ENCODE measurements at regions not wholly inside any gene's neighbourhood (a gene's known extent, or its start where the extent isn't known, plus 50 kb on each side); places are given as distances from the start of the nearest gene placed in this dataset.

DNA sequence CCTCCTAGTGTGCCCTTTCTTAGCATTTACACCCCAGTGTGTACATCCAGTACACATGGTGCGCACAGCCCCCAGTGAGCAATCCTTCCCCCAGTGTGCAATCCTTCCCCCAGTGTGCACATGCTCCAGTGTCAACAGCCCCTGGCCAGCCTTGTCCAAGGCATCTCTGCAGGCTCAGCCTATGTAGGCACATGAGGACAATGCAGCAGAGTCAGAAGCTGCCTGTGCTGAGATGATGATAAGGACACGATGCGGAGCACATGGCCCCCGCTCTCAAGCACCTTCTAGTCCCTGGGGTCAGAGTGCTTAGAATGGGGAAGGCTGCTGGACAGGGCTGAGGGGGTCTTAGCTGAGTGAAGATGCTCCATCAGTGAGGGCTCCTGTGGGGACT is 69.8 kb downstream of the GADD45G start:
- no peaks in the 10 kb centered on the region for H3K4me1 ChIP-seq (ENCODE audit: insufficient read depth, low read length)
- no peaks in the 10 kb centered on the region for H3K36me3 ChIP-seq (ENCODE audit: insufficient read depth, low read length)
- no peaks in the 10 kb centered on the region for H3K27me3 ChIP-seq (ENCODE audit: control insufficient read depth in 1 of 2, insufficient read depth in 2 of 2, low read length in 2 of 2)
- ATAC-seq (ENCODE audit: poor library complexity) (no peak), DNase-seq (no peak)
- TF ChIP-seq, protein P1, sequence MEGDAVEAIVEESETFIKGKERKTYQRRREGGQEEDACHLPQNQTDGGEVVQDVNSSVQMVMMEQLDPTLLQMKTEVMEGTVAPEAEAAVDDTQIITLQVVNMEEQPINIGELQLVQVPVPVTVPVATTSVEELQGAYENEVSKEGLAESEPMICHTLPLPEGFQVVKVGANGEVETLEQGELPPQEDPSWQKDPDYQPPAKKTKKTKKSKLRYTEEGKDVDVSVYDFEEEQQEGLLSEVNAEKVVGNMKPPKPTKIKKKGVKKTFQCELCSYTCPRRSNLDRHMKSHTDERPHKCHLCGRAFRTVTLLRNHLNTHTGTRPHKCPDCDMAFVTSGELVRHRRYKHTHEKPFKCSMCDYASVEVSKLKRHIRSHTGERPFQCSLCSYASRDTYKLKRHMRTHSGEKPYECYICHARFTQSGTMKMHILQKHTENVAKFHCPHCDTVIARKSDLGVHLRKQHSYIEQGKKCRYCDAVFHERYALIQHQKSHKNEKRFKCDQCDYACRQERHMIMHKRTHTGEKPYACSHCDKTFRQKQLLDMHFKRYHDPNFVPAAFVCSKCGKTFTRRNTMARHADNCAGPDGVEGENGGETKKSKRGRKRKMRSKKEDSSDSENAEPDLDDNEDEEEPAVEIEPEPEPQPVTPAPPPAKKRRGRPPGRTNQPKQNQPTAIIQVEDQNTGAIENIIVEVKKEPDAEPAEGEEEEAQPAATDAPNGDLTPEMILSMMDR (IDR thresholded peaks at IDR 0.05), result no peak
- POLR2A ChIA-PET, result no interaction called here
- Mint-ChIP-seq H3K27ac (no peak overlapping the region), H3K4me1 (ENCODE audit: low read depth) (no peaks in the 10 kb centered on the region), H3K9me3 (peaks cover 2% of the 10 kb centered on the region), H3K36me3 (ENCODE audit: low read depth) (no peaks in the 10 kb centered on the region), H3K4me3 (no peak overlapping the region), H3K27me3 (no peaks in the 10 kb centered on the region)
- no peak overlapping the region for H3K4me3 ChIP-seq (ENCODE audit: low read length)
- H3K27ac ChIP-seq (ENCODE audit: low read depth in 1 of 2, low read length in 2 of 2), result no peak overlapping the region
- CTCF ChIA-PET, result no interaction called here
- H3K9me3 ChIP-seq (ENCODE audit: control insufficient read depth in 1 of 2, insufficient read depth in 1 of 2, low read length in 2 of 2), result no peaks in the 10 kb centered on the region
- intact Hi-C loops (cut with DNase I, micrococcal nuclease), result no loop called here

DNA sequence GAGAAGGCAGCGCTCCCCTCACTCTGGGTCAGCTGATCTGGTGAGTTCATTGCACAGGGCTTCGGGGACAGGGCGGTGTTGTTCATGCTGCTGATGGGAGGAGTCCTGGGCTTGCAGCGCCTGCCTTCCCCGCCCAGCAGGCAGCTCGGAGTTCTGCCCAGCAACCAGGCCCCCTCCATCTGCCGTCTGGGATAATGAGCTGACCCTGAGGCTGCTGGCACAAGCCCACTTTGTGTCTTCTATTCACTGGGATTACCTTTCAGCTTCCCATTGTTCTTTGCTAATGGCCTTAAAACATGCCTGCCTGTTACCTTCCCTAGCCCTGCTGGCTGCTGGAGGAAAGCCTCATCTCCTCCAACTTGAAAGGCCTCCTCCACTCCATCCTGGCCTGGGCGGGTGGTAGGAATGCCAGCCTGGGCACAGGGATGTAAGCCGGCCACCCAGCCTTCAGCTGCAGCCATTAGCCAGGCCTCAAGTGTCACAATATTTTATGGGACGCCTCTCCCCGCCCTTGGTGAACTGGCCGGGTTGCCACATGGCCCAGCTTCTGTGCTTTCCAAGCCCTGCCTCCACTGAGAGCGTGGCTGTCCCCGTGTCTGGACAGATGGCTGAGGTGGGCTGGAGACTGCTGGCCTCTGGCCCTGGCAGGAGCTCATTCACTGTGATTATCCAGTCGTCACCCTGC is 70.4 kb downstream of the GADD45G start:
- POLR2A ChIA-PET, result no interaction called here
- CTCF ChIA-PET, result no interaction called here
- no peak overlapping the region for H3K4me3 ChIP-seq (ENCODE audit: low read length)

DNA sequence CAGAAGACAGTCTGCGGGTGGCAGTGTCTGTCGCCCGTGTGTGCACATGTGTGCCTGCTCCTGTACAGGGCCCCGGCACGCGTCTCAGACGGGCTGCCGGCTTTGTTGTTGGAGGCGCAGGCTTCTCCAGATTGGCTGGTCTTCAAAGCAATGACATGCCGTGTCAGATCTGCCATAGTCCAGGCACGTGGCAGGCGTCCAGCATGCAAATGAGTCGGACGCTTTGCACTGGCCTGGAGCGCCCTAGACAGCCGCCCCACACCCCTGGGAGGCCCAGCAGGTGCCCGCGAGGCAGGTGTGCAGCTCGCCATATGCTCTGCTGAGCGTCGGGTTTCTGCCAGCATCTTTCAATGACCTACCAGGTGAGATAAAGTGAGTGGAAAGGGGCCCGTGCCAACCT is 71.5 kb downstream of the GADD45G start:
- Mint-ChIP-seq H3K27me3 (no peaks in the 10 kb centered on the region), H3K4me3 (no peak overlapping the region)

More for the DNA sequence above, 70.4 kb downstream of the GADD45G start:
- no peak overlapping the region for H3K27ac ChIP-seq (ENCODE audit: low read depth in 1 of 2, low read length in 2 of 2)
- H3K9me3 Mint-ChIP-seq, result peaks cover 2% of the 10 kb centered on the region
- no peaks in the 10 kb centered on the region for H3K27me3 Mint-ChIP-seq
- no peaks in the 10 kb centered on the region for H3K27me3 ChIP-seq (ENCODE audit: control insufficient read depth in 1 of 2, insufficient read depth in 2 of 2, low read length in 2 of 2)
- no peak for DNase-seq
- no peaks in the 10 kb centered on the region for H3K9me3 ChIP-seq (ENCODE audit: control insufficient read depth in 1 of 2, insufficient read depth in 1 of 2, low read length in 2 of 2)
- no peak overlapping the region for H3K4me3 Mint-ChIP-seq
- intact Hi-C loops (cut with DNase I, micrococcal nuclease), result no loop called here
- H3K36me3 Mint-ChIP-seq (ENCODE audit: low read depth), result no peaks in the 10 kb centered on the region
- H3K4me1 Mint-ChIP-seq (ENCODE audit: low read depth), result no peaks in the 10 kb centered on the region
- H3K27ac Mint-ChIP-seq, result no peak overlapping the region
- no peaks in the 10 kb centered on the region for H3K36me3 ChIP-seq (ENCODE audit: insufficient read depth, low read length)
- no peaks in the 10 kb centered on the region for H3K4me1 ChIP-seq (ENCODE audit: insufficient read depth, low read length)
- ATAC-seq (ENCODE audit: poor library complexity), result no peak
- TF ChIP-seq, protein P1 (IDR thresholded peaks at IDR 0.05), result no peak

More for the DNA sequence above, 71.5 kb downstream of the GADD45G start:
- peaks cover 3% of the 10 kb centered on the region for H3K4me1 ChIP-seq (ENCODE audit: insufficient read depth, low read length)
- intact Hi-C loops (cut with DNase I, micrococcal nuclease), result no loop called here
- no peak overlapping the region for H3K27ac ChIP-seq (ENCODE audit: low read depth in 1 of 2, low read length in 2 of 2)
- H3K27me3 ChIP-seq (ENCODE audit: control insufficient read depth in 1 of 2, insufficient read depth in 2 of 2, low read length in 2 of 2), result no peaks in the 10 kb centered on the region
- Mint-ChIP-seq H3K36me3 (ENCODE audit: low read depth) (no peaks in the 10 kb centered on the region), H3K9me3 (peaks cover under 1% of the 10 kb centered on the region), H3K4me1 (ENCODE audit: low read depth) (no peaks in the 10 kb centered on the region), H3K27ac (no peak overlapping the region)
- no peak for ATAC-seq (ENCODE audit: poor library complexity)
- CTCF ChIA-PET, result no interaction called here
- no peak overlapping the region for H3K4me3 ChIP-seq (ENCODE audit: low read length)
- no peak for DNase-seq
- no peaks in the 10 kb centered on the region for H3K9me3 ChIP-seq (ENCODE audit: control insufficient read depth in 1 of 2, insufficient read depth in 1 of 2, low read length in 2 of 2)
- POLR2A ChIA-PET, result no interaction called here
- no peaks in the 10 kb centered on the region for H3K36me3 ChIP-seq (ENCODE audit: insufficient read depth, low read length)
- TF ChIP-seq, protein P1 (IDR thresholded peaks at IDR 0.05), result no peak

Measured in CD4-positive, alpha-beta T cell (primary cell).